ENCODE measurements at regions not wholly inside any gene's neighbourhood (a gene's known extent, or its start where the extent isn't known, plus 50 kb on each side); places are given as distances from the start of the nearest gene placed in this dataset.

- DNase-seq = no peak
Measured at GRCh38 chr6:104411302-104411701, 448.4 kb downstream of the HACE1 start.

GRCh38 chr6:104409913-104410312 is 449.8 kb downstream of the HACE1 start:
- DNase-seq = no peak

- no peak for DNase-seq
Measured at GRCh38 chr6:104407957-104408356, 451.8 kb downstream of the HACE1 start.

GRCh38 chr6:104404377-104404776 is 455.3 kb downstream of the HACE1 start:
- no peak for DNase-seq

GRCh38 chr6:104402572-104402971 is 457.1 kb downstream of the HACE1 start:
- DNase-seq = no peak

- no peak for DNase-seq
Measured at GRCh38 chr6:104401926-104402325, 457.8 kb downstream of the HACE1 start.

GRCh38 chr6:104400844-104401243 is 458.9 kb downstream of the HACE1 start:
- DNase-seq = no peak

GRCh38 chr6:104396077-104396476 is 463.6 kb downstream of the HACE1 start:
- no peak for DNase-seq

- no peak for DNase-seq
Measured at GRCh38 chr6:104381907-104382306, 477.8 kb downstream of the HACE1 start.

GRCh38 chr6:104365451-104366234 is 494.1 kb downstream of the HACE1 start:
- DNase-seq = no peak

GRCh38 chr6:104357928-104358327 is 501.8 kb downstream of the HACE1 start:
- no peak for DNase-seq

- no peak for DNase-seq
Measured at GRCh38 chr6:104356197-104356596, 503.5 kb downstream of the HACE1 start.

GRCh38 chr6:104349191-104349590 is 510.5 kb downstream of the HACE1 start:
- no peak for DNase-seq

GRCh38 chr6:104344223-104344622 is 515.5 kb downstream of the HACE1 start:
- DNase-seq = no peak

GRCh38 chr6:104332364-104332763 is 527.4 kb downstream of the HACE1 start:
- no peak for DNase-seq

- no peak for DNase-seq
Measured at GRCh38 chr6:104326173-104327001, 533.3 kb downstream of the HACE1 start.

- peak; percentile 7 for DNase-seq
Measured at GRCh38 chr6:104325341-104326172, 534.2 kb downstream of the HACE1 start.

GRCh38 chr6:104324301-104324700 is 535.4 kb downstream of the HACE1 start:
- no peak for DNase-seq

GRCh38 chr6:104322841-104323240 is 536.9 kb downstream of the HACE1 start:
- DNase-seq = no peak

- DNase-seq = no peak
Measured at GRCh38 chr6:104321301-104321700, 538.4 kb downstream of the HACE1 start.

- no peak for DNase-seq
Measured at GRCh38 chr6:104320896-104321295, 538.8 kb downstream of the HACE1 start.

GRCh38 chr6:104312851-104313250 is 546.9 kb downstream of the HACE1 start:
- DNase-seq = no peak

- DNase-seq = no peak
Measured at GRCh38 chr6:104306211-104306610, 553.5 kb downstream of the HACE1 start.

All from midbrain (tissue), 1 donor.